Neural cell (in vitro differentiated cells): ENCODE measurements at regions not wholly inside any gene's neighbourhood (a gene's known extent, or its start where the extent isn't known, plus 50 kb on each side); places are given as distances from the start of the nearest gene placed in this dataset.

ENCODE experiments used
- H2AFZ ChIP-seq: fragments of 200-600, 300-800 bp; sonication (generic), shearing (Covaris generic); 2 replicates; pipeline ENCODE4 v1.6.0; 2014; ENCODE audit warnings: low read depth, mild to moderate bottlenecking, antibody characterized with exemption, low read length, moderate library complexity
- H3F3A ChIP-seq: fragments of 200-600 bp; shearing (Covaris generic); 2 replicates; pipeline ENCODE4 v1.6.1; 2016; ENCODE audit warnings: mild to moderate bottlenecking, moderate library complexity, mixed read lengths, antibody characterized with exemption, low read length; ENCODE audit not compliant: insufficient read depth, poor library complexity, severe bottlenecking
- H3K27ac ChIP-seq: fragments of 200-600, 300-800 bp; sonication (generic), shearing (Covaris generic); 2 replicates; pipeline ENCODE4 v1.5.1; 2014; ENCODE audit warnings: mild to moderate bottlenecking, low read length, moderate library complexity
- H3K27me3 ChIP-seq: fragments of 300-800, 200-600 bp; sonication (generic), shearing (Covaris generic); 2 replicates; pipeline ENCODE4 v1.6.0; 2014; ENCODE audit warnings: mild to moderate bottlenecking, low read depth, low read length, moderate library complexity; ENCODE audit not compliant: insufficient read depth
- H3K36me3 ChIP-seq: fragments of 300-800, 200-600 bp; sonication (generic), shearing (Covaris generic); 2 replicates; pipeline ENCODE4 v1.5.1; 2014; ENCODE audit warnings: mild to moderate bottlenecking, antibody characterized with exemption, low read length, moderate library complexity; ENCODE audit not compliant: insufficient read depth
- H3K4me2 ChIP-seq: fragments of 300-800, 200-600 bp; sonication (generic), shearing (Covaris generic); 2 replicates; pipeline ENCODE4 v1.6.0; 2014; ENCODE audit warnings: mild to moderate bottlenecking, low read length
- H3K4me3 ChIP-seq: fragments of 300-800, 200-600 bp; sonication (generic), shearing (Covaris generic); 2 replicates; pipeline ENCODE4 v1.5.1; 2014; ENCODE audit warnings: mild to moderate bottlenecking, low read length, moderate library complexity
- H3K79me2 ChIP-seq: fragments of 200-600 bp; shearing (Covaris generic); replicated peaks from 2 replicates; pipeline ENCODE4 v1.6.0; 2014; ENCODE audit warnings: mild to moderate bottlenecking, low read length, moderate library complexity; ENCODE audit not compliant: insufficient read depth
- H3K9ac ChIP-seq: fragments of 300-800, 200-600 bp; sonication (generic), shearing (Covaris generic); 2 replicates; pipeline ENCODE4 v1.6.1; 2016; ENCODE audit warnings: mild to moderate bottlenecking, low read length, mixed read lengths
- H3K9me2 ChIP-seq: fragments of 200-600 bp; shearing (Covaris generic); 2 replicates; pipeline ENCODE4 v1.6.1; 2016; ENCODE audit warnings: mild to moderate bottlenecking, low read length, mixed read lengths; ENCODE audit not compliant: insufficient read depth
- H3K9me3 ChIP-seq: fragments of 200-600, 300-800 bp; sonication (generic), shearing (Covaris generic); 2 replicates; pipeline ENCODE4 v1.6.1; 2016; ENCODE audit warnings: mild to moderate bottlenecking, mixed run types, low read length, moderate library complexity, mixed read lengths
- H4K20me1 ChIP-seq: fragments of 200-600 bp; shearing (Covaris generic); 2 replicates; pipeline ENCODE4 v1.6.1; 2016; ENCODE audit warnings: mild to moderate bottlenecking, mixed run types; ENCODE audit not compliant: insufficient read depth
- EP300 ChIP-seq: fragments of 450-650 bp; conservative IDR thresholded peaks from 2 replicates; pipeline ENCODE4 v1.6.1; 2014; ENCODE audit warnings: antibody characterized with exemption, mild to moderate bottlenecking, moderate library complexity; ENCODE audit not compliant: poor library complexity, severe bottlenecking
- EZH2 ChIP-seq: fragments of 200-600, 300-800 bp; shearing (Covaris generic), sonication (generic); IDR thresholded peaks from 2 replicates; pipeline ENCODE4 v1.6.1; 2014; ENCODE audit warnings: antibody characterized with exemption, low read length, borderline replicate concordance, mild to moderate bottlenecking; ENCODE audit not compliant: insufficient read depth, poor library complexity, severe bottlenecking
- MXI1 ChIP-seq: fragments of 450-650 bp; conservative IDR thresholded peaks from 2 replicates; pipeline ENCODE4 v1.6.1; 2014; ENCODE audit warnings: antibody characterized with exemption, mild to moderate bottlenecking; ENCODE audit not compliant: poor library complexity, severe bottlenecking
- POLR2AphosphoS5 ChIP-seq: IDR thresholded peaks from 2 replicates; pipeline ENCODE4 v1.6.1; 2012
- RAD21 ChIP-seq: fragments of 450-650 bp; conservative IDR thresholded peaks from 2 replicates; pipeline ENCODE4 v1.6.1; 2014; ENCODE audit warnings: antibody characterized with exemption, mild to moderate bottlenecking, moderate library complexity
- SMC3 ChIP-seq: fragments of 450-650 bp; conservative IDR thresholded peaks from 2 replicates; pipeline ENCODE4 v1.6.1; 2014; ENCODE audit warnings: antibody characterized with exemption, mild to moderate bottlenecking, moderate library complexity; ENCODE audit not compliant: poor library complexity
- TAF1 ChIP-seq: IDR thresholded peaks from 2 replicates; pipeline ENCODE4 v1.6.1; 2012; ENCODE audit warnings: low read depth
- TF ChIP-seq, protein P1 (sequence below): IDR thresholded peaks from 2 replicates; pipeline ENCODE4 v1.6.1; 2012; ENCODE audit warnings: borderline replicate concordance
- TF ChIP-seq, protein P2 (sequence below): fragments of 450-650 bp; IDR thresholded peaks from 2 replicates; pipeline ENCODE4 v1.5.1; 2014; ENCODE audit warnings: antibody characterized with exemption, mild to moderate bottlenecking, moderate library complexity; ENCODE audit not compliant: poor library complexity, severe bottlenecking

DNA sequence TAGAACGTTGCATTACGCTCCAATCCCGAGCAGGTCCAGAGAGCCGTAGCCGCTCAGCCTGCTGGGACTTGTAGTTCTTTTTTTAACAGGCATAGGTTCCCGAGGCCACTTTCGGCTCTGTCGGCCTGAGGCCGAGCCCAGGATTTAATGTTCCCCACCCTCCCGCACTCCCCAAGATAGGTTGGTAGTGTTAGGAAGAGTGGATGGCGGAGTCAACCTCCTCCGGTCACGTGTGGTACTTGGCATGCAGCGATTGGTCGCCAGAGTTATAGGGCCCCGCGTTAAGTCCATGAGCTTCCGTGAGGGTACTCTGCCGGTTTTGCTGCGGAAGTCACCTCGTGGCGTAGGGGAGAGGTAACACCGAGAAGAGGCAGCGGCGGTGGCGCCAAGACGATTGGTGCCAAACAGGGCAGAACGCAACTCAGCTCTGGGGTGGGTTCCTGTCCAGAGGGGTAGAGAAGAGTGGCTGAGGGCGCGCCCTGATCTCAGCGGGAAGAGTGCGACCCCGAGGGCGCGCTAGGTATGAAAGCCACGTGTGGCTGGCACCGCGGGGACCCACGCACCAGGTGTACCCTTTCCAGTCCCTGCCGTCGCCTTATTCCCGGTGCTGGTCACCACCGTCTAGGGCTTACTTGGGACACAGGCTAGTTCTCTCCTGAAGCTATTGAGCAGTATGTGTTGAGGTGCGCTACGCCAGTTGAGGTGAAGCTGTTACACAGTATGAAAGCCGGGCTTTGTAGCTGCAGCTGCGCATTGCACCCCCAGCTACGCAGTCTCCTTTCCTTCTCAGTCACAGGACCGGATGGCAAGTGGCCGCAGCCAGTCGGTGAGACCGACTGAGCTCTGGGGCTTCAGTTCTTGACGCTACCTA lies 177.2 kb downstream of the KDM5D start:
- no peaks in the 10 kb centered on the region for H4K20me1 ChIP-seq
- no peaks in the 10 kb centered on the region for H3K9me2 ChIP-seq
- H3K9ac ChIP-seq = peak overlapping the region; percentile 46
- peak overlapping the region; percentile 39 for H3K27ac ChIP-seq
- no peaks in the 10 kb centered on the region for H3K27me3 ChIP-seq
- H3K4me3 ChIP-seq = peak overlapping the region; percentile 86
- no peak overlapping the region for H3K4me2 ChIP-seq
- no peaks in the 10 kb centered on the region for H3K36me3 ChIP-seq
- TF ChIP-seq RAD21 (no peak), TAF1 (no peak), SMC3 (no peak), MXI1 (no peak), EZH2 (no peak), POLR2AphosphoS5 (no peak), EP300 (no peak)
- TF ChIP-seq, protein P1, sequence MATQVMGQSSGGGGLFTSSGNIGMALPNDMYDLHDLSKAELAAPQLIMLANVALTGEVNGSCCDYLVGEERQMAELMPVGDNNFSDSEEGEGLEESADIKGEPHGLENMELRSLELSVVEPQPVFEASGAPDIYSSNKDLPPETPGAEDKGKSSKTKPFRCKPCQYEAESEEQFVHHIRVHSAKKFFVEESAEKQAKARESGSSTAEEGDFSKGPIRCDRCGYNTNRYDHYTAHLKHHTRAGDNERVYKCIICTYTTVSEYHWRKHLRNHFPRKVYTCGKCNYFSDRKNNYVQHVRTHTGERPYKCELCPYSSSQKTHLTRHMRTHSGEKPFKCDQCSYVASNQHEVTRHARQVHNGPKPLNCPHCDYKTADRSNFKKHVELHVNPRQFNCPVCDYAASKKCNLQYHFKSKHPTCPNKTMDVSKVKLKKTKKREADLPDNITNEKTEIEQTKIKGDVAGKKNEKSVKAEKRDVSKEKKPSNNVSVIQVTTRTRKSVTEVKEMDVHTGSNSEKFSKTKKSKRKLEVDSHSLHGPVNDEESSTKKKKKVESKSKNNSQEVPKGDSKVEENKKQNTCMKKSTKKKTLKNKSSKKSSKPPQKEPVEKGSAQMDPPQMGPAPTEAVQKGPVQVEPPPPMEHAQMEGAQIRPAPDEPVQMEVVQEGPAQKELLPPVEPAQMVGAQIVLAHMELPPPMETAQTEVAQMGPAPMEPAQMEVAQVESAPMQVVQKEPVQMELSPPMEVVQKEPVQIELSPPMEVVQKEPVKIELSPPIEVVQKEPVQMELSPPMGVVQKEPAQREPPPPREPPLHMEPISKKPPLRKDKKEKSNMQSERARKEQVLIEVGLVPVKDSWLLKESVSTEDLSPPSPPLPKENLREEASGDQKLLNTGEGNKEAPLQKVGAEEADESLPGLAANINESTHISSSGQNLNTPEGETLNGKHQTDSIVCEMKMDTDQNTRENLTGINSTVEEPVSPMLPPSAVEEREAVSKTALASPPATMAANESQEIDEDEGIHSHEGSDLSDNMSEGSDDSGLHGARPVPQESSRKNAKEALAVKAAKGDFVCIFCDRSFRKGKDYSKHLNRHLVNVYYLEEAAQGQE = no peak
- TF ChIP-seq, protein P2, sequence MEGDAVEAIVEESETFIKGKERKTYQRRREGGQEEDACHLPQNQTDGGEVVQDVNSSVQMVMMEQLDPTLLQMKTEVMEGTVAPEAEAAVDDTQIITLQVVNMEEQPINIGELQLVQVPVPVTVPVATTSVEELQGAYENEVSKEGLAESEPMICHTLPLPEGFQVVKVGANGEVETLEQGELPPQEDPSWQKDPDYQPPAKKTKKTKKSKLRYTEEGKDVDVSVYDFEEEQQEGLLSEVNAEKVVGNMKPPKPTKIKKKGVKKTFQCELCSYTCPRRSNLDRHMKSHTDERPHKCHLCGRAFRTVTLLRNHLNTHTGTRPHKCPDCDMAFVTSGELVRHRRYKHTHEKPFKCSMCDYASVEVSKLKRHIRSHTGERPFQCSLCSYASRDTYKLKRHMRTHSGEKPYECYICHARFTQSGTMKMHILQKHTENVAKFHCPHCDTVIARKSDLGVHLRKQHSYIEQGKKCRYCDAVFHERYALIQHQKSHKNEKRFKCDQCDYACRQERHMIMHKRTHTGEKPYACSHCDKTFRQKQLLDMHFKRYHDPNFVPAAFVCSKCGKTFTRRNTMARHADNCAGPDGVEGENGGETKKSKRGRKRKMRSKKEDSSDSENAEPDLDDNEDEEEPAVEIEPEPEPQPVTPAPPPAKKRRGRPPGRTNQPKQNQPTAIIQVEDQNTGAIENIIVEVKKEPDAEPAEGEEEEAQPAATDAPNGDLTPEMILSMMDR = no peak
- peaks cover 3% of the 10 kb centered on the region for H3K79me2 ChIP-seq
- peak overlapping the region; percentile 40 for H2AFZ ChIP-seq
- H3F3A ChIP-seq = no peaks in the 10 kb centered on the region
- no peaks in the 10 kb centered on the region for H3K9me3 ChIP-seq

DNA sequence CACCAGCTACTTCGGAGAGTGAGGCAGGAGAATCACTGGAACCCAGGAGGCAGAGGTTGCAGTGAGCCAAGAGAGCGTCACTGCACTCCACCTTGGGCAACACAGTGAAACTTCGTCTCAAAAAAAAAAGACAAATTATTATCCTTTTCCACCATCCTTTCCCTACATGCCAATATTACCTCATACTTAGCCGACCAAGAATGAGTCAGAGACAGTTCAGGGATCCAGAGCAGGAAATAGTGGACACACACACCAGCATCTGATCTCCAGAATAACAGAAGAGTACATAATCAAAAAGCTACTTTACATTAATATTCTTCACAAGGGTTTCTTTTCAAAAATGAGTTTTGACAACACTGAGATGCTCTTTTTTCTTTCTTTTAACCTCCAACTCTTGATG lies 185.4 kb downstream of the KDM5D start:
- H3K4me3 ChIP-seq = no peak overlapping the region
- TF ChIP-seq SMC3 (no peak), MXI1 (no peak), EZH2 (no peak), RAD21 (no peak), EP300 (no peak), POLR2AphosphoS5 (no peak), TAF1 (no peak)
- TF ChIP-seq, protein P2 = no peak
- TF ChIP-seq, protein P1 = no peak
- H3K79me2 ChIP-seq = no peaks in the 10 kb centered on the region
- no peaks in the 10 kb centered on the region for H3K36me3 ChIP-seq
- H3K9ac ChIP-seq = no peak overlapping the region
- H2AFZ ChIP-seq = no peak overlapping the region
- H4K20me1 ChIP-seq = no peaks in the 10 kb centered on the region
- no peaks in the 10 kb centered on the region for H3K9me3 ChIP-seq
- no peaks in the 10 kb centered on the region for H3K9me2 ChIP-seq
- no peak overlapping the region for H3K4me2 ChIP-seq
- no peaks in the 10 kb centered on the region for H3K27me3 ChIP-seq
- H3K27ac ChIP-seq = no peak overlapping the region
- no peaks in the 10 kb centered on the region for H3F3A ChIP-seq
